Body of pancreas (tissue), 4 donors: ENCODE measurements at regions not wholly inside any gene's neighbourhood (a gene's known extent, or its start where the extent isn't known, plus 50 kb on each side); places are given as distances from the start of the nearest gene placed in this dataset.
"Not testable (repeated sequence)": the region's sequence is repeated elsewhere in the genome, so short reads cannot be mapped to it uniquely, and the experiment has no call there.

Experiments used
- CTCF ChIP-seq, 7 experiments: fragments of 450-650 bp in 4 of 7; fragments of 200-600 bp in 3 of 7; sonication (generic) in 3 of 7; IDR thresholded peaks; one replicate each; pipeline ENCODE4 v1.5.1; 2016 to 2019; ENCODE audit warnings: antibody characterized with exemption in 7 of 7
- POLR2A ChIP-seq, 3 donors: fragments of 450-650 bp; IDR thresholded peaks; one replicate each; pipeline ENCODE4 v1.6.1; 2016; ENCODE audit warnings: antibody characterized with exemption in 3 of 3, mild to moderate bottlenecking in 2 of 3

GRCh38 chr4:118514332-118514731 lies 161.5 kb upstream of the PRSS12 start:
- TF ChIP-seq CTCF, POLR2A (IDR thresholded peaks at IDR 0.05): not testable (repeated sequence)
